ENCODE measurements at regions not wholly inside any gene's neighbourhood (a gene's known extent, or its start where the extent isn't known, plus 50 kb on each side); places are given as distances from the start of the nearest gene placed in this dataset.

GRCh38 chr2:180343528-180344345 lies 336.6 kb upstream of the CWC22 start:
- TF ChIP-seq, protein P1, sequence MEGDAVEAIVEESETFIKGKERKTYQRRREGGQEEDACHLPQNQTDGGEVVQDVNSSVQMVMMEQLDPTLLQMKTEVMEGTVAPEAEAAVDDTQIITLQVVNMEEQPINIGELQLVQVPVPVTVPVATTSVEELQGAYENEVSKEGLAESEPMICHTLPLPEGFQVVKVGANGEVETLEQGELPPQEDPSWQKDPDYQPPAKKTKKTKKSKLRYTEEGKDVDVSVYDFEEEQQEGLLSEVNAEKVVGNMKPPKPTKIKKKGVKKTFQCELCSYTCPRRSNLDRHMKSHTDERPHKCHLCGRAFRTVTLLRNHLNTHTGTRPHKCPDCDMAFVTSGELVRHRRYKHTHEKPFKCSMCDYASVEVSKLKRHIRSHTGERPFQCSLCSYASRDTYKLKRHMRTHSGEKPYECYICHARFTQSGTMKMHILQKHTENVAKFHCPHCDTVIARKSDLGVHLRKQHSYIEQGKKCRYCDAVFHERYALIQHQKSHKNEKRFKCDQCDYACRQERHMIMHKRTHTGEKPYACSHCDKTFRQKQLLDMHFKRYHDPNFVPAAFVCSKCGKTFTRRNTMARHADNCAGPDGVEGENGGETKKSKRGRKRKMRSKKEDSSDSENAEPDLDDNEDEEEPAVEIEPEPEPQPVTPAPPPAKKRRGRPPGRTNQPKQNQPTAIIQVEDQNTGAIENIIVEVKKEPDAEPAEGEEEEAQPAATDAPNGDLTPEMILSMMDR (IDR thresholded peaks at IDR 0.05; ENCODE audit: borderline replicate concordance, control extremely low read depth, extremely low read depth, insufficient read depth, missing control alignments), result no peak
- in situ Hi-C loops (cut with MboI; ENCODE audit: low sequenced_read_pairs, unreplicated experiment), result no loop called here
- no peak for DNase-seq (ENCODE audit: low spot score)

GRCh38 chr2:180337136-180337535 lies 330.0 kb upstream of the CWC22 start:
- TF ChIP-seq, protein P1 (IDR thresholded peaks at IDR 0.05; ENCODE audit: borderline replicate concordance, control extremely low read depth, extremely low read depth, insufficient read depth, missing control alignments), result no peak
- no peak for DNase-seq (ENCODE audit: low spot score)
- in situ Hi-C loops (cut with MboI; ENCODE audit: low sequenced_read_pairs, unreplicated experiment), result no loop called here

DNA sequence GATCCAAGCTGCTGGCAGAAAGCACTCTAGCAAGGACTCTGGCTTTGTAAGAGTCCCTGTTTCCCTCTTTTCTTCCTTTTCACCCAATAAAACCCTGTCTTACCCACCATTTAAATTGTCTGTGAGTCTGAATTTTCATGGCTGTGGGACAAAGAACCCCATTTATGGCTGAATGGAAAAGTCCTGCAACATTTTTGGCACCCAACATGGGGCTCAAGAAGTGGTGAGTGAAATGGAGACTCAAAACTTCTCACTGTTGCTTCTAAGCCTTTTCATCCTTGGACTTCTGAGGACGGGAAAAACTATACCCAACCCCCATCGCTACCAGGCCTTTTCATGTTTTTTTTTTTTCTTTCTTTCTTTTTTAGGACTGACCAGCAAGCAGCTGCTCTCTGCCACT lies 329.5 kb upstream of the CWC22 start:
- DNase-seq (ENCODE audit: low spot score), result no peak
- TF ChIP-seq, protein P1 (IDR thresholded peaks at IDR 0.05; ENCODE audit: borderline replicate concordance, control extremely low read depth, extremely low read depth, insufficient read depth, missing control alignments), result no peak
- in situ Hi-C loops (cut with MboI; ENCODE audit: low sequenced_read_pairs, unreplicated experiment), result no loop called here

DNA sequence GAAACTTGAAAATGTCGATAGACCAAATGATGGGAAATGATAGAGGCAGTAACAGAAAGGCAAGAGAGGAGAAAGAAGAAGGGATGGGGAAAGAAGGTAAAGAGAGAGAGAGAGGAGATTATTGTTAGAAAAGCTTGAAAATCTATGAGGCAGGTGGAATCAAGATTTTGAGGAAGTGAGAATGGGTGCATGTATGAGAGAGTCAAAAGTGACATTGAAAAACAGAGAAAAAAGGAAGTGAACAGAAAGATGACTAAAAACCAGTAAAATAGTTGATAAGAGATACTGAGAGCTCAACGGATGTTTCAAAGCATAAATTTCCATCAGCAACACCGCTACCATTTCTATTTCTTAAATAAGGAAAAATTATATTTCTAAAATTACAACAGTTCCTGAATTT lies 327.4 kb upstream of the CWC22 start:
- TF ChIP-seq, protein P1 (IDR thresholded peaks at IDR 0.05; ENCODE audit: borderline replicate concordance, control extremely low read depth, extremely low read depth, insufficient read depth, missing control alignments), result no peak
- in situ Hi-C loops (cut with MboI; ENCODE audit: low sequenced_read_pairs, unreplicated experiment), result no loop called here
- peak; percentile 41 for DNase-seq (ENCODE audit: low spot score)

- in situ Hi-C loops (cut with MboI; ENCODE audit: low sequenced_read_pairs, unreplicated experiment), result no loop called here
- TF ChIP-seq, protein P1 (IDR thresholded peaks at IDR 0.05; ENCODE audit: borderline replicate concordance, control extremely low read depth, extremely low read depth, insufficient read depth, missing control alignments), result no peak
Measured at GRCh38 chr2:180328795-180329422, 321.8 kb upstream of the CWC22 start.

GRCh38 chr2:180327185-180327584 lies 320.1 kb upstream of the CWC22 start:
- no peak for DNase-seq (ENCODE audit: low spot score)
- in situ Hi-C loops (cut with MboI; ENCODE audit: low sequenced_read_pairs, unreplicated experiment), result no loop called here
- TF ChIP-seq, protein P1 (IDR thresholded peaks at IDR 0.05; ENCODE audit: borderline replicate concordance, control extremely low read depth, extremely low read depth, insufficient read depth, missing control alignments), result no peak

More at GRCh38 chr2:180328795-180329422, 321.8 kb upstream of the CWC22 start:
- no peak for DNase-seq (ENCODE audit: low spot score)

Data from GM13976 (cell line).